CD4-positive, alpha-beta T cell treated with Interleukin-17A for 1 hour (primary cell): ENCODE measurements at regions not wholly inside any gene's neighbourhood (a gene's known extent, or its start where the extent isn't known, plus 50 kb on each side); places are given as distances from the start of the nearest gene placed in this dataset.

Source experiments
- DNase-seq: peaks from one replicate; pipeline ENCODE4 v3.0.0-alpha.2; 2020

GRCh38 chr3:59540241-59540640 is 490.4 kb upstream of the CFAP20DC start:
- DNase-seq = no peak

- no peak for DNase-seq
Observed at GRCh38 chr3:59538753-59539432, 489.1 kb upstream of the CFAP20DC start.

GRCh38 chr3:59535791-59536221 is 486.0 kb upstream of the CFAP20DC start:
- no peak for DNase-seq

GRCh38 chr3:59531994-59532393 is 482.2 kb upstream of the CFAP20DC start:
- DNase-seq = no peak

- DNase-seq = no peak
Observed at GRCh38 chr3:59531066-59531745, 481.4 kb upstream of the CFAP20DC start.

- no peak for DNase-seq
Observed at GRCh38 chr3:59528251-59528650, 478.4 kb upstream of the CFAP20DC start.

- DNase-seq = no peak
Observed at GRCh38 chr3:59527493-59527892, 477.7 kb upstream of the CFAP20DC start.

- DNase-seq = no peak
Observed at GRCh38 chr3:59526999-59527398, 477.2 kb upstream of the CFAP20DC start.

GRCh38 chr3:59522550-59522949 is 472.7 kb upstream of the CFAP20DC start:
- DNase-seq = no peak

GRCh38 chr3:59519094-59519493 is 469.3 kb upstream of the CFAP20DC start:
- no peak for DNase-seq

- no peak for DNase-seq
Observed at GRCh38 chr3:59518283-59519055, 468.6 kb upstream of the CFAP20DC start.

- DNase-seq = no peak
Observed at GRCh38 chr3:59517388-59517787, 467.6 kb upstream of the CFAP20DC start.

GRCh38 chr3:59515966-59516365 is 466.1 kb upstream of the CFAP20DC start:
- no peak for DNase-seq

GRCh38 chr3:59514865-59515482 is 465.1 kb upstream of the CFAP20DC start:
- peak; percentile 5 for DNase-seq

GRCh38 chr3:59513570-59513969 is 463.7 kb upstream of the CFAP20DC start:
- no peak for DNase-seq

GRCh38 chr3:59512066-59512465 is 462.2 kb upstream of the CFAP20DC start:
- DNase-seq = no peak

GRCh38 chr3:59510576-59510975 is 460.8 kb upstream of the CFAP20DC start:
- DNase-seq = no peak

GRCh38 chr3:59508273-59508672 is 458.4 kb upstream of the CFAP20DC start:
- no peak for DNase-seq

GRCh38 chr3:59506191-59506590 is 456.4 kb upstream of the CFAP20DC start:
- no peak for DNase-seq

GRCh38 chr3:59503441-59503840 is 453.6 kb upstream of the CFAP20DC start:
- DNase-seq = no peak

GRCh38 chr3:59502806-59503205 is 453.0 kb upstream of the CFAP20DC start:
- no peak for DNase-seq

- no peak for DNase-seq
Observed at GRCh38 chr3:59499954-59500353, 450.1 kb upstream of the CFAP20DC start.

- DNase-seq = no peak
Observed at GRCh38 chr3:59499000-59499399, 449.2 kb upstream of the CFAP20DC start.
